Fibroblast of lung (primary cell): ENCODE measurements at regions not wholly inside any gene's neighbourhood (a gene's known extent, or its start where the extent isn't known, plus 50 kb on each side); places are given as distances from the start of the nearest gene placed in this dataset.

Experiments
- EZH2 ChIP-seq: IDR thresholded peaks from 2 replicates; pipeline ENCODE4 v1.5.1; 2012; ENCODE audit warnings: low read length, control low read depth, mild to moderate bottlenecking; ENCODE audit errors: missing control alignments
- TF ChIP-seq, protein P1 (sequence below), 2 donors: IDR thresholded peaks in 1 of 2; conservative IDR thresholded peaks in 1 of 2; 1 replicate in 1 of 2; 2 replicates in 1 of 2; pipeline ENCODE4 v1.5.1; 2011 to 2012; ENCODE audit warnings: low read length in 2 of 2, control low read depth in 1 of 2, inconsistent platforms in 1 of 2, low read depth in 1 of 2, mild to moderate bottlenecking in 1 of 2

DNA sequence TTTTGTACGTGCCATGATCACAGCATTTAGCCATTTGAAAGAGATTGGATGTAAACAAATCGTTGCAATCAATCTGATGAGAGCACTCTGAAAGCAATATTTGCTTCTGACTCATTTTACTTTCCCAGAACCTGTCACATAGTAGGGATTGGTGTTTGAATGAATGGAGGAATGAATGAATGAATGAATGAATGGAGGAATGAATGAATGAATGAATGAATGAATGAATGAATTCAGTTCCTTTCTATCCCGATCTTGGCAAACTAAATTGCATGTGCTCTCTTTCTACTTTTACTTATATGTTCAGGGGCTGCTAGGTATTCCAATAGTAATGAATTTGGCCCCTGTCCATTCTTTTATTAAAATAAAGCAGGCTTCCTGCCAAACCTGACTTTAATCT is 1091.7 kb upstream of the CELF2 start:
- TF ChIP-seq, protein P1, sequence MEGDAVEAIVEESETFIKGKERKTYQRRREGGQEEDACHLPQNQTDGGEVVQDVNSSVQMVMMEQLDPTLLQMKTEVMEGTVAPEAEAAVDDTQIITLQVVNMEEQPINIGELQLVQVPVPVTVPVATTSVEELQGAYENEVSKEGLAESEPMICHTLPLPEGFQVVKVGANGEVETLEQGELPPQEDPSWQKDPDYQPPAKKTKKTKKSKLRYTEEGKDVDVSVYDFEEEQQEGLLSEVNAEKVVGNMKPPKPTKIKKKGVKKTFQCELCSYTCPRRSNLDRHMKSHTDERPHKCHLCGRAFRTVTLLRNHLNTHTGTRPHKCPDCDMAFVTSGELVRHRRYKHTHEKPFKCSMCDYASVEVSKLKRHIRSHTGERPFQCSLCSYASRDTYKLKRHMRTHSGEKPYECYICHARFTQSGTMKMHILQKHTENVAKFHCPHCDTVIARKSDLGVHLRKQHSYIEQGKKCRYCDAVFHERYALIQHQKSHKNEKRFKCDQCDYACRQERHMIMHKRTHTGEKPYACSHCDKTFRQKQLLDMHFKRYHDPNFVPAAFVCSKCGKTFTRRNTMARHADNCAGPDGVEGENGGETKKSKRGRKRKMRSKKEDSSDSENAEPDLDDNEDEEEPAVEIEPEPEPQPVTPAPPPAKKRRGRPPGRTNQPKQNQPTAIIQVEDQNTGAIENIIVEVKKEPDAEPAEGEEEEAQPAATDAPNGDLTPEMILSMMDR (conservative IDR thresholded peaks at IDR 0.05 in 1 of 2, IDR thresholded peaks at IDR 0.05 in 1 of 2; ENCODE audit: low read depth in 1 of 2, low read length in 2 of 2), result no peak
- no peak for TF ChIP-seq EZH2
